HEK293 (cell line): ENCODE measurements at regions not wholly inside any gene's neighbourhood (a gene's known extent, or its start where the extent isn't known, plus 50 kb on each side); places are given as distances from the start of the nearest gene placed in this dataset.

Experiments
- CTCF ChIP-seq: fragments of 450-650 bp; formaldehyde crosslinking; IDR thresholded peaks from 2 replicates; pipeline ENCODE4 v1.5.1; 2016; ENCODE audit warnings: missing biosample characterization, missing genetic modification characterization
- PRDM1 ChIP-seq: fragments of 450-650 bp; formaldehyde crosslinking; IDR thresholded peaks from 2 replicates; pipeline ENCODE4; 2016; ENCODE audit warnings: missing biosample characterization, missing genetic modification characterization

- TF ChIP-seq CTCF (tag by site-specific recombination) (no peak), PRDM1 (no peak)
Observed at GRCh38 chr5:23042226-23042625, 189.1 kb upstream of the CDH12 start.
